NCI-H146 treated with DMSO at 0.1 percent for 48 hours (cell line): ENCODE measurements at regions not wholly inside any gene's neighbourhood (a gene's known extent, or its start where the extent isn't known, plus 50 kb on each side); places are given as distances from the start of the nearest gene placed in this dataset.

Experiments used
- DNase-seq: peaks from one replicate; lab custom pipeline; 2025; ENCODE audit not compliant: unreplicated experiment; lab: John Stamatoyannopoulos, UW

GRCh38 chr3:117356091-117356705, 646.6 kb downstream of the TUSC7 start:
- peak; percentile 70 for DNase-seq

GRCh38 chr3:117358717-117359314, 649.2 kb downstream of the TUSC7 start:
- no peak for DNase-seq

GRCh38 chr3:117366574-117366973, 657.0 kb downstream of the TUSC7 start:
- DNase-seq = no peak

- DNase-seq = no peak
Observed at GRCh38 chr3:117367861-117368260, 658.3 kb downstream of the TUSC7 start.

- no peak for DNase-seq
Observed at GRCh38 chr3:117380631-117381030, 671.1 kb downstream of the TUSC7 start.

GRCh38 chr3:117393119-117393518, 683.5 kb downstream of the TUSC7 start:
- DNase-seq = no peak

GRCh38 chr3:117398141-117398899, 688.7 kb downstream of the TUSC7 start:
- peak; percentile 100 for DNase-seq

GRCh38 chr3:117399311-117400078, 689.9 kb downstream of the TUSC7 start:
- DNase-seq = peak; percentile 78

- peak; percentile 70 for DNase-seq
Observed at GRCh38 chr3:117400303-117400702, 690.7 kb downstream of the TUSC7 start.

- peak; percentile 27 for DNase-seq
Observed at GRCh38 chr3:117404141-117404540, 694.6 kb downstream of the TUSC7 start.

- DNase-seq = peak; percentile 62
Observed at GRCh38 chr3:117404730-117405129, 695.2 kb downstream of the TUSC7 start.

GRCh38 chr3:117405359-117405758, 695.8 kb downstream of the TUSC7 start:
- peak; percentile 52 for DNase-seq

- peak; percentile 46 for DNase-seq
Observed at GRCh38 chr3:117407317-117407716, 697.7 kb downstream of the TUSC7 start.

- no peak for DNase-seq
Observed at GRCh38 chr3:117408811-117409210, 699.2 kb downstream of the TUSC7 start.

- no peak for DNase-seq
Observed at GRCh38 chr3:117409256-117409655, 699.7 kb downstream of the TUSC7 start.

- no peak for DNase-seq
Observed at GRCh38 chr3:117409701-117410459, 700.3 kb downstream of the TUSC7 start.

- DNase-seq = no peak
Observed at GRCh38 chr3:117411971-117412370, 702.4 kb downstream of the TUSC7 start.

GRCh38 chr3:117417411-117417810, 707.8 kb downstream of the TUSC7 start:
- no peak for DNase-seq

GRCh38 chr3:117427081-117427480, 717.5 kb downstream of the TUSC7 start:
- DNase-seq = no peak

GRCh38 chr3:117433427-117433826, 723.8 kb downstream of the TUSC7 start:
- DNase-seq = no peak
